HG03521 (cell line): ENCODE measurements at regions not wholly inside any gene's neighbourhood (a gene's known extent, or its start where the extent isn't known, plus 50 kb on each side); places are given as distances from the start of the nearest gene placed in this dataset.

Source experiments
- ATAC-seq: cut with Tn5 transposase; IDR thresholded peaks from one replicate; pipeline ENCODE4 v1.9.1; 2021; ENCODE audit warnings: mild to moderate bottlenecking, moderate library complexity; ENCODE audit not compliant: unreplicated experiment

GRCh38 chr2:138430181-138430580, 71.4 kb upstream of the SPOPL start:
- no peak for ATAC-seq

DNA sequence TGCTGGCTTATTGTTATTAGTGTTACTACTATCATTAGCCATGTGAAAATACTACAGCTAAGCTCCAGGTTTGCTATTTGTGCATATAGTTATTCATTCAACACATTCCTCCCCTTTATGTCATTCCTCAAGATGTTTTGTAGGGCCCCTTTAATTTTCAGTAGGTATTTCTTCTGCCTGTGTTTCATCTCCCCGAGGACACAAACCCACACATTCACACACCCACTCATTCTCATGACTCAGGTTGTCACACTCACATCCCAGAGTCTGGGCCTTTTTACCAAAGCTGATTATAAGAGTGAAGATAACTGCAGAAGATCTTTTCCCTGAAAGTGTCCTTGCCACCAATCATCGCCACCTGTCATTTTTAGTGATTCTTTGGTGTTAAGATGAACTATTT, 68.6 kb upstream of the SPOPL start:
- no peak for ATAC-seq

DNA sequence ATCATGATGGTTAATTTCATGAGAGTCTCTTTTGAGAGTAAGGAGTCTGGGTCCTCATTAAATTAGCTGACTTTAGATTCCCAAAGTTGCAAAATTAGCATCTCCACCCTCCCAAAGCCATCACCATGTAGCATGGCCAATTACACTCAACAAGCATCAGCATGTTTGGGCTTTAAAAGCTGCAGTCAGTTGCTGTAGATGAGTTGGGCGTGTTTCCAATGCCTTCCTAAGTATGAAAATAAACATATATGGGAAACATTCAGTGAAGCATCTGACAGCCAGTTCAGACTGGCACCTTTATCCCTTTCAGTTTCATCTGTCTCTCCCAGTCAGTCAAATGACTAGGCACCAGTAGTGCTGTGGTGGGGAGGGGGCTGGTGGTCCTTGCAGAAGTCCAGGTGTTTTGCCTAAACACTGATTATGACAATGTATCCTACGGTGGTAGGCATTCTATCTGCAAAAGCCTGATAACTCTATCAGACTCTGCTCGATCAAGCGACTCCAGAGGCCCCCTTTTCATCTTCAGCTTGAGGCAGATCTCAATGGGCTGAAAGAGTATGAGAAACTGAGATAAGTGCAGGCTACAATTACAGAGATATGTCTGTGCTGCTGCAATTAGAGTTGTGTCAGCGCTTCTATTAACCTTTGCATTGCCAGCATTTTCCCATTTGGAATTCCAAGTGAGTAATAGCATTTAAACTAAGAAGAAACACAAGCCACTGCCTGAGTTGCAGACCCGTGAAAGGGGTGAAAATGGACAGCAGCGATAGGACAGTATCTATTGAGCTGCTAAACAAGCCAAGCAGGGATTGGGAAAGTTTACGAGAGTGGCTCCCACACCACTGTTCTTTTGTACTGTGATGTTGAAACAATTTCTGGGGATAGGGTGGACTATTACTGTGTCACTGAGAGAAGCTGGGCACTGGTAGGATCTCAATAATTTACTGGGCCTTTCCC, 67.3 kb upstream of the SPOPL start:
- ATAC-seq = no peak

GRCh38 chr2:138435701-138436100, 65.9 kb upstream of the SPOPL start:
- ATAC-seq = no peak

DNA sequence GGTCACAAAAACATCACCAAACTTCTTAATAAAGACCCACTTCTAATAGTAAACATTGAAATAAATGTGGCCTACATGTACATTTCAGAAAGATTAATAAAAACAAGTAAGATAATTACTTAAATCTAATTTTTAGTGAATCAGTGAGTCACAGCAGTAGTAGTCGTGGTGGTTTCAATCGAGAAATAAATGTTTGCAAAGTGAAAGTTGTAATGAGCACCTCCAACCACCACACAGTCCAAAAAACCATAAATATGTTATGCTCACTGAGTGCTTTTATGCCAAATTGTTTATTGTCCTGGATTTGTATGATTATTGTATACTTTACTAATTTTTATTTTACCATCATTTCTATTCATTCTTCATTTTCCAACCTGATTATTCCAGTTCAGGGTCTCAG, 61.8 kb upstream of the SPOPL start:
- no peak for ATAC-seq

- ATAC-seq = no peak
These were observed 60.8 kb upstream of the SPOPL start for GRCh38 chr2:138440759-138441158.

- ATAC-seq = no peak
These were observed 59.7 kb upstream of the SPOPL start for GRCh38 chr2:138441916-138442315.

DNA sequence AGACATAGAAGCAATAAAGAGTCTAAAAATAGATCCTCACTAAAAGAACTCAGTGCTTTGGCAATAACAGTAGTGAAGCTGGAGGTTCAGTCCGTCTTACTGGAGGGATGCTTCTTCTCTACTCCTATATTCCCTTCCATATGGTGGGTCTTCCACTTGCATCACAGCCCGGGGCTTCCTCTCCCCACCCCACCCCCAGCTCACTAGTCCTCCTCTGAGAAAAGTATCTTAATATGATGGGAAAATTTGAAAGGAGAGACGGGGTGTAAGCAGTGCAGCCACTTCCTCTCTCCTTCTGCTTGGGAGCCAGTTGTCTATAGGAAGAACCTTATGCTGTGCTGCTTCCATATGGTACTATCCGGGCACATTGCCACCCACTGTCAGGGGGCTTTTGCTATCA, 57.2 kb upstream of the SPOPL start:
- ATAC-seq = no peak

GRCh38 chr2:138445227-138445626, 56.3 kb upstream of the SPOPL start:
- no peak for ATAC-seq

GRCh38 chr2:138446043-138446442, 55.5 kb upstream of the SPOPL start:
- no peak for ATAC-seq

GRCh38 chr2:138447889-138448570, 53.5 kb upstream of the SPOPL start:
- no peak for ATAC-seq
